Gastrocnemius medialis (tissue), 4 donors: ENCODE measurements at regions not wholly inside any gene's neighbourhood (a gene's known extent, or its start where the extent isn't known, plus 50 kb on each side); places are given as distances from the start of the nearest gene placed in this dataset.

Source experiments
- ATAC-seq, 2 donors: fragments of 150-250 bp; one replicate each; pipeline ENCODE4 v1.9.1; 2016
- DNase-seq, 2 donors: peaks; one replicate each; pipeline ENCODE4 v3.0.0-alpha.2; 2019
- H3K27ac ChIP-seq, 4 donors: fragments of 200-600 bp; sonication (generic); 1 replicate in 1 of 4; 2 replicates in 3 of 4; pipeline ENCODE4 v1.5.1; 2016 to 2018; ENCODE audit warnings: mild to moderate bottlenecking in 2 of 4, moderate library complexity in 1 of 4
- H3K27me3 ChIP-seq, 3 donors: fragments of 200-600 bp; sonication (generic) in 2 of 3; 1 replicate in 1 of 3; 2 replicates in 2 of 3; pipeline versions ENCODE4 v1.5.1 to v1.6.0; 2016 to 2019; ENCODE audit warnings: mild to moderate bottlenecking in 1 of 3, moderate library complexity in 1 of 3
- H3K36me3 ChIP-seq, 2 donors: fragments of 200-600 bp; sonication (generic) in 1 of 2; one replicate each; pipeline ENCODE4 v1.5.1; 2017 to 2018
- H3K4me1 ChIP-seq, 2 donors: fragments of 200-600 bp; sonication (generic) in 1 of 2; one replicate each; pipeline ENCODE4 v1.5.1; 2016 to 2017; ENCODE audit warnings: mild to moderate bottlenecking in 2 of 2
- H3K4me3 ChIP-seq, 4 donors: fragments of 200-600 bp; sonication (generic) in 3 of 4; 1 replicate in 1 of 4; 2 replicates in 3 of 4; pipeline ENCODE4 v1.5.1; 2016 to 2019; ENCODE audit warnings: mild to moderate bottlenecking in 2 of 4
- H3K9me3 ChIP-seq, 3 donors: fragments of 200-600 bp; sonication (generic) in 2 of 3; 1 replicate in 1 of 3; 2 replicates in 2 of 3; pipeline ENCODE4 v1.5.1; 2016 to 2019
- CTCF ChIP-seq, 5 experiments: fragments of 450-650 bp in 3 of 5; fragments of 200-600 bp in 2 of 5; sonication (generic) in 2 of 5; IDR thresholded peaks in 4 of 5; conservative IDR thresholded peaks in 1 of 5; 1 replicate in 4 of 5; 2 replicates in 1 of 5; pipeline ENCODE4 v1.5.1; 2016 to 2019; ENCODE audit warnings: antibody characterized with exemption in 5 of 5, mild to moderate bottlenecking in 3 of 5, moderate library complexity in 3 of 5
- POLR2A ChIP-seq, 2 donors: fragments of 450-650 bp; IDR thresholded peaks; one replicate each; pipeline ENCODE4 v1.6.1; 2017; ENCODE audit warnings: antibody characterized with exemption in 2 of 2, mild to moderate bottlenecking in 2 of 2, moderate library complexity in 2 of 2
- in situ Hi-C, 4 donors: fragments of 200-750 bp; cut with MboI; loops; one replicate each; pipeline versions ENCODE4 v1.15.0 to v1.8.0; 2017; ENCODE audit warnings: low sequenced_read_pairs in 4 of 4
- intact Hi-C: fragments of 100-400 bp; cut with DNase I; formaldehyde crosslinking; loops from one replicate; pipeline ENCODE4 v1.15.1; 2023; ENCODE audit warnings: low total_unique reads

GRCh38 chr7:84337429-84337828, 142.8 kb upstream of the SEMA3A start:
- no peaks in the 10 kb centered on the region for H3K27me3 ChIP-seq
- intact Hi-C loops, result no loop called here
- no peaks in the 10 kb centered on the region for H3K36me3 ChIP-seq
- ATAC-seq, result no peak
- DNase-seq, result no peak
- no peaks in the 10 kb centered on the region for H3K9me3 ChIP-seq
- no peak for TF ChIP-seq CTCF (IDR thresholded peaks at IDR 0.05 in 4 of 5, conservative IDR thresholded peaks at IDR 0.05 in 1 of 5)
- no peak overlapping the region for H3K4me3 ChIP-seq
- H3K4me1 ChIP-seq, result no peaks in the 10 kb centered on the region
- H3K27ac ChIP-seq, result no peak overlapping the region
- in situ Hi-C loops, result no loop called here

- intact Hi-C loops, result no loop called here
- no peak for DNase-seq
- ATAC-seq, result no peak
- Histone ChIP-seq H3K9me3 (no peaks in the 10 kb centered on the region), H3K36me3 (no peaks in the 10 kb centered on the region), H3K27ac (no peak overlapping the region), H3K27me3 (no peaks in the 10 kb centered on the region), H3K4me1 (no peaks in the 10 kb centered on the region), H3K4me3 (no peak overlapping the region)
- TF ChIP-seq CTCF (IDR thresholded peaks at IDR 0.05 in 4 of 5, conservative IDR thresholded peaks at IDR 0.05 in 1 of 5) (no peak), POLR2A (IDR thresholded peaks at IDR 0.05) (no peak)
- in situ Hi-C loops, result no loop called here
These were observed 142.2 kb upstream of the SEMA3A start for GRCh38 chr7:84336766-84337165.

GRCh38 chr7:84336303-84336702, 141.7 kb upstream of the SEMA3A start:
- Histone ChIP-seq H3K4me1 (no peaks in the 10 kb centered on the region), H3K4me3 (no peak overlapping the region), H3K27ac (no peak overlapping the region), H3K27me3 (no peaks in the 10 kb centered on the region), H3K36me3 (no peaks in the 10 kb centered on the region), H3K9me3 (no peaks in the 10 kb centered on the region)
- DNase-seq (no peak), ATAC-seq (no peak)
- intact Hi-C loops (no loop called here), in situ Hi-C loops (no loop called here)
- TF ChIP-seq CTCF (IDR thresholded peaks at IDR 0.05 in 4 of 5, conservative IDR thresholded peaks at IDR 0.05 in 1 of 5), result no peak
- TF ChIP-seq POLR2A (IDR thresholded peaks at IDR 0.05), result no peak

- TF ChIP-seq POLR2A (IDR thresholded peaks at IDR 0.05) (no peak), CTCF (IDR thresholded peaks at IDR 0.05 in 4 of 5, conservative IDR thresholded peaks at IDR 0.05 in 1 of 5) (no peak)
- Histone ChIP-seq H3K9me3 (no peaks in the 10 kb centered on the region), H3K27ac (no peak overlapping the region), H3K4me1 (no peaks in the 10 kb centered on the region), H3K27me3 (no peaks in the 10 kb centered on the region), H3K4me3 (no peak overlapping the region), H3K36me3 (no peaks in the 10 kb centered on the region)
- in situ Hi-C loops (no loop called here), intact Hi-C loops (no loop called here)
- ATAC-seq, result no peak
- no peak for DNase-seq
These were observed 137.0 kb upstream of the SEMA3A start for GRCh38 chr7:84331616-84332015.

GRCh38 chr7:84328571-84328970, 134.0 kb upstream of the SEMA3A start:
- intact Hi-C loops, result no loop called here

More at GRCh38 chr7:84328571-84328970, 134.0 kb upstream of the SEMA3A start:
- TF ChIP-seq CTCF (IDR thresholded peaks at IDR 0.05 in 4 of 5, conservative IDR thresholded peaks at IDR 0.05 in 1 of 5) (no peak), POLR2A (IDR thresholded peaks at IDR 0.05) (no peak)
- no peaks in the 10 kb centered on the region for H3K27me3 ChIP-seq
- no peak overlapping the region for H3K27ac ChIP-seq
- ATAC-seq (no peak), DNase-seq (no peak)
- H3K4me3 ChIP-seq, result no peak overlapping the region
- H3K36me3 ChIP-seq, result no peaks in the 10 kb centered on the region
- in situ Hi-C loops, result no loop called here
- no peaks in the 10 kb centered on the region for H3K4me1 ChIP-seq
- no peaks in the 10 kb centered on the region for H3K9me3 ChIP-seq
